IPS-18a (cell line): ENCODE measurements at regions not wholly inside any gene's neighbourhood (a gene's known extent, or its start where the extent isn't known, plus 50 kb on each side); places are given as distances from the start of the nearest gene placed in this dataset.

ENCODE experiments used
- H3K27ac ChIP-seq: one replicate; pipeline ENCODE4 v1.5.1; 2013; ENCODE audit warnings: low read length
- H3K27me3 ChIP-seq: one replicate; pipeline ENCODE4 v1.6.1; 2013; ENCODE audit warnings: mild to moderate bottlenecking, low read length; ENCODE audit not compliant: control insufficient read depth, insufficient read depth
- H3K36me3 ChIP-seq: one replicate; pipeline ENCODE4 v1.6.1; 2013; ENCODE audit warnings: low read depth, low read length; ENCODE audit not compliant: control insufficient read depth
- H3K4me1 ChIP-seq: one replicate; pipeline ENCODE4 v1.6.1; 2013; ENCODE audit warnings: low read depth, low read length; ENCODE audit not compliant: control insufficient read depth
- H3K4me3 ChIP-seq: one replicate; pipeline ENCODE4 v1.5.1; 2013; ENCODE audit warnings: low read length
- H3K9ac ChIP-seq: one replicate; pipeline ENCODE4 v1.6.1; 2013; ENCODE audit warnings: mild to moderate bottlenecking, low read length, moderate library complexity
- H3K9me3 ChIP-seq: one replicate; pipeline ENCODE4 v1.6.1; 2013; ENCODE audit warnings: low read depth, low read length; ENCODE audit not compliant: control insufficient read depth

- Histone ChIP-seq H3K9me3 (peaks cover 5% of the 10 kb centered on the region), H3K36me3 (no peaks in the 10 kb centered on the region), H3K4me3 (no peak overlapping the region), H3K9ac (no peak overlapping the region), H3K27ac (no peak overlapping the region), H3K27me3 (no peaks in the 10 kb centered on the region), H3K4me1 (no peaks in the 10 kb centered on the region)
These were observed 82.4 kb upstream of the ZIC3 start for GRCh38 chrX:137483554-137483953.

GRCh38 chrX:137482136-137482535 is 83.8 kb upstream of the ZIC3 start:
- Histone ChIP-seq H3K9ac (no peak overlapping the region), H3K4me3 (no peak overlapping the region), H3K9me3 (peaks cover 5% of the 10 kb centered on the region), H3K4me1 (no peaks in the 10 kb centered on the region), H3K27ac (no peak overlapping the region), H3K36me3 (no peaks in the 10 kb centered on the region), H3K27me3 (no peaks in the 10 kb centered on the region)

- H3K27ac ChIP-seq, result no peak overlapping the region
- no peaks in the 10 kb centered on the region for H3K36me3 ChIP-seq
- H3K4me1 ChIP-seq, result no peaks in the 10 kb centered on the region
- H3K9me3 ChIP-seq, result no peaks in the 10 kb centered on the region
- H3K9ac ChIP-seq, result no peak overlapping the region
- no peaks in the 10 kb centered on the region for H3K27me3 ChIP-seq
- no peak overlapping the region for H3K4me3 ChIP-seq
These were observed 86.5 kb upstream of the ZIC3 start for GRCh38 chrX:137479386-137479785.

GRCh38 chrX:137441711-137442110 is 124.2 kb upstream of the ZIC3 start:
- no peak overlapping the region for H3K9ac ChIP-seq
- no peak overlapping the region for H3K4me3 ChIP-seq
- peaks cover 6% of the 10 kb centered on the region for H3K9me3 ChIP-seq
- no peaks in the 10 kb centered on the region for H3K27me3 ChIP-seq
- no peaks in the 10 kb centered on the region for H3K36me3 ChIP-seq
- H3K27ac ChIP-seq, result no peak overlapping the region
- H3K4me1 ChIP-seq, result no peaks in the 10 kb centered on the region

- Histone ChIP-seq H3K9me3 (peaks cover 8% of the 10 kb centered on the region), H3K4me3 (no peak overlapping the region), H3K36me3 (no peaks in the 10 kb centered on the region), H3K27me3 (peaks cover 29% of the 10 kb centered on the region), H3K27ac (no peak overlapping the region), H3K9ac (no peak overlapping the region), H3K4me1 (peaks cover 8% of the 10 kb centered on the region)
These were observed 133.3 kb upstream of the ZIC3 start for GRCh38 chrX:137432609-137433008.

- Histone ChIP-seq H3K27ac (no peak overlapping the region), H3K27me3 (peaks cover 35% of the 10 kb centered on the region), H3K9ac (no peak overlapping the region), H3K36me3 (no peaks in the 10 kb centered on the region), H3K4me1 (peaks cover 11% of the 10 kb centered on the region), H3K4me3 (no peak overlapping the region), H3K9me3 (peaks cover 10% of the 10 kb centered on the region)
These were observed 134.0 kb upstream of the ZIC3 start for GRCh38 chrX:137431693-137432488.

- Histone ChIP-seq H3K27ac (no peak overlapping the region), H3K9me3 (peaks cover 8% of the 10 kb centered on the region), H3K27me3 (peaks cover 43% of the 10 kb centered on the region), H3K4me3 (no peak overlapping the region), H3K9ac (no peak overlapping the region), H3K36me3 (no peaks in the 10 kb centered on the region), H3K4me1 (peaks cover 16% of the 10 kb centered on the region)
These were observed 134.9 kb upstream of the ZIC3 start for GRCh38 chrX:137430984-137431475.

GRCh38 chrX:137430301-137430700 is 135.6 kb upstream of the ZIC3 start:
- Histone ChIP-seq H3K9ac (no peak overlapping the region), H3K9me3 (peaks cover 7% of the 10 kb centered on the region), H3K4me3 (peak overlapping the region; percentile 68), H3K27me3 (peaks cover 51% of the 10 kb centered on the region), H3K36me3 (no peaks in the 10 kb centered on the region), H3K4me1 (peaks cover 16% of the 10 kb centered on the region), H3K27ac (no peak overlapping the region)

- Histone ChIP-seq H3K4me3 (peak overlapping the region; percentile 68), H3K4me1 (peaks cover 16% of the 10 kb centered on the region), H3K27ac (no peak overlapping the region), H3K27me3 (peaks cover 54% of the 10 kb centered on the region), H3K9me3 (peaks cover 7% of the 10 kb centered on the region), H3K9ac (no peak overlapping the region), H3K36me3 (no peaks in the 10 kb centered on the region)
These were observed 136.9 kb upstream of the ZIC3 start for GRCh38 chrX:137428766-137429591.

- no peak overlapping the region for H3K9ac ChIP-seq
- H3K4me1 ChIP-seq, result peaks cover 16% of the 10 kb centered on the region
- H3K4me3 ChIP-seq, result peak overlapping the region; percentile 68
- peaks cover 61% of the 10 kb centered on the region for H3K27me3 ChIP-seq
- no peaks in the 10 kb centered on the region for H3K36me3 ChIP-seq
- no peak overlapping the region for H3K27ac ChIP-seq
- H3K9me3 ChIP-seq, result peaks cover 7% of the 10 kb centered on the region
These were observed 137.7 kb upstream of the ZIC3 start for GRCh38 chrX:137428221-137428661.

GRCh38 chrX:137427816-137428215 is 138.1 kb upstream of the ZIC3 start:
- H3K4me1 ChIP-seq, result peaks cover 16% of the 10 kb centered on the region
- H3K36me3 ChIP-seq, result no peaks in the 10 kb centered on the region
- H3K9ac ChIP-seq, result no peak overlapping the region
- H3K27me3 ChIP-seq, result peaks cover 65% of the 10 kb centered on the region
- H3K4me3 ChIP-seq, result peak overlapping the region; percentile 68
- no peak overlapping the region for H3K27ac ChIP-seq
- H3K9me3 ChIP-seq, result peaks cover 7% of the 10 kb centered on the region
